HL-60 (cell line): ENCODE measurements at regions not wholly inside any gene's neighbourhood (a gene's known extent, or its start where the extent isn't known, plus 50 kb on each side); places are given as distances from the start of the nearest gene placed in this dataset.

Experiments
- DNase-seq, 2 experiments: peaks; one replicate each; pipeline ENCODE4 v3.0.0-alpha.2; 2010 to 2020; ENCODE audit warnings: low read depth in 1 of 2, low spot score in 1 of 2
- H3K27ac ChIP-seq: fragments of 250-450 bp; sonication (Bioruptor Pico); replicated peaks from 2 replicates; pipeline ENCODE4 v1.5.1; 2020; ENCODE audit warnings: mild to moderate bottlenecking, moderate library complexity
- H3K27me3 ChIP-seq: fragments of 250-450 bp; sonication (Bioruptor Pico); 2 replicates; pipeline ENCODE4 v1.5.1; 2021; ENCODE audit warnings: mild to moderate bottlenecking, moderate library complexity; ENCODE audit not compliant: insufficient read depth, poor library complexity, severe bottlenecking
- H3K4me3 ChIP-seq: replicated peaks from 2 replicates; pipeline ENCODE4 v1.5.1; 2011; ENCODE audit warnings: mild to moderate bottlenecking, control low read depth, low read length; ENCODE audit not compliant: insufficient read depth
- GABPA ChIP-seq: IDR thresholded peaks from 2 replicates; pipeline ENCODE4 v1.6.1; 2012; ENCODE audit warnings: low read depth
- POLR2AphosphoS5 ChIP-seq: IDR thresholded peaks from 2 replicates; pipeline ENCODE4 v1.6.1; 2012; ENCODE audit warnings: low read depth
- SPI1 ChIP-seq: IDR thresholded peaks from 2 replicates; pipeline ENCODE4 v1.6.1; 2012; ENCODE audit warnings: low read depth, mild to moderate bottlenecking, borderline replicate concordance
- TF ChIP-seq, protein P1 (sequence below): IDR thresholded peaks from 2 replicates; pipeline ENCODE4 v1.6.1; 2012; ENCODE audit warnings: low read depth; ENCODE audit not compliant: insufficient replicate concordance
- TF ChIP-seq, protein P2 (sequence below): IDR thresholded peaks from one replicate; pipeline ENCODE4 v1.5.1; 2011; ENCODE audit warnings: low read length, control low read depth, inconsistent platforms; ENCODE audit not compliant: insufficient read depth

DNA sequence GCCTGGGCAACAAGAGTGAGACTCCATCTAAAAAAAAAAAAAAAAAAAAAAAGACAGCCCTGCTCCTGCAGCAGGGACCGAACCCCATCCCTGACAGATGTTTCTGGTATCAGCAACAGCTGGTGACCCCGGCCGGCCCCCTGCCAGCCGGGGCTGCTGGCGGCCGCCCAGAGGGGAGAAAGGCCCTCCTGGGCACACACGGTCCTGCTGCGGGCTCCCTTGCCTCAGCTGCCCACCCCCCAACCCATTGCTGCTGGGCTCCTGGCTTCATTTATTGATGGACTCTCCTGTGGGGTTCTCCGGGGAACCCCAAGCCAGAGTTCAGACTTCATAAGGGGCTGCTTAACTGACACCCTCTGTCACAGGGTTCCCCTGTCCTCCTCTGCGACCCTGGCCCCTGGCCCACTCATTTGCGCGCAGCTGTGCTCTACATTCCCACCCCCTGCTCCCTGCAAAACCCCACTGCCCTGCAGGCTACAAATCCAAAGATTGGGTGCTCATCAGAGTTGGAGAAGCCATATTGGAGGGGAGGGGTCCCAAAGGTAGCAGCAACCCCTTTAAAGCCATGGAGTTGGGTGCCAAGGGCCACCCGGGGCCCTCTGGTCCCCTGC, 103.6 kb upstream of the RTL1 start:
- DNase-seq, result no peak
- Histone ChIP-seq H3K27me3 (no peaks in the 10 kb centered on the region), H3K4me3 (no peak overlapping the region), H3K27ac (no peak overlapping the region)
- TF ChIP-seq, protein P1, sequence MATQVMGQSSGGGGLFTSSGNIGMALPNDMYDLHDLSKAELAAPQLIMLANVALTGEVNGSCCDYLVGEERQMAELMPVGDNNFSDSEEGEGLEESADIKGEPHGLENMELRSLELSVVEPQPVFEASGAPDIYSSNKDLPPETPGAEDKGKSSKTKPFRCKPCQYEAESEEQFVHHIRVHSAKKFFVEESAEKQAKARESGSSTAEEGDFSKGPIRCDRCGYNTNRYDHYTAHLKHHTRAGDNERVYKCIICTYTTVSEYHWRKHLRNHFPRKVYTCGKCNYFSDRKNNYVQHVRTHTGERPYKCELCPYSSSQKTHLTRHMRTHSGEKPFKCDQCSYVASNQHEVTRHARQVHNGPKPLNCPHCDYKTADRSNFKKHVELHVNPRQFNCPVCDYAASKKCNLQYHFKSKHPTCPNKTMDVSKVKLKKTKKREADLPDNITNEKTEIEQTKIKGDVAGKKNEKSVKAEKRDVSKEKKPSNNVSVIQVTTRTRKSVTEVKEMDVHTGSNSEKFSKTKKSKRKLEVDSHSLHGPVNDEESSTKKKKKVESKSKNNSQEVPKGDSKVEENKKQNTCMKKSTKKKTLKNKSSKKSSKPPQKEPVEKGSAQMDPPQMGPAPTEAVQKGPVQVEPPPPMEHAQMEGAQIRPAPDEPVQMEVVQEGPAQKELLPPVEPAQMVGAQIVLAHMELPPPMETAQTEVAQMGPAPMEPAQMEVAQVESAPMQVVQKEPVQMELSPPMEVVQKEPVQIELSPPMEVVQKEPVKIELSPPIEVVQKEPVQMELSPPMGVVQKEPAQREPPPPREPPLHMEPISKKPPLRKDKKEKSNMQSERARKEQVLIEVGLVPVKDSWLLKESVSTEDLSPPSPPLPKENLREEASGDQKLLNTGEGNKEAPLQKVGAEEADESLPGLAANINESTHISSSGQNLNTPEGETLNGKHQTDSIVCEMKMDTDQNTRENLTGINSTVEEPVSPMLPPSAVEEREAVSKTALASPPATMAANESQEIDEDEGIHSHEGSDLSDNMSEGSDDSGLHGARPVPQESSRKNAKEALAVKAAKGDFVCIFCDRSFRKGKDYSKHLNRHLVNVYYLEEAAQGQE, result no peak
- TF ChIP-seq GABPA, result no peak
- no peak for TF ChIP-seq SPI1
- TF ChIP-seq POLR2AphosphoS5, result no peak
- TF ChIP-seq, protein P2, sequence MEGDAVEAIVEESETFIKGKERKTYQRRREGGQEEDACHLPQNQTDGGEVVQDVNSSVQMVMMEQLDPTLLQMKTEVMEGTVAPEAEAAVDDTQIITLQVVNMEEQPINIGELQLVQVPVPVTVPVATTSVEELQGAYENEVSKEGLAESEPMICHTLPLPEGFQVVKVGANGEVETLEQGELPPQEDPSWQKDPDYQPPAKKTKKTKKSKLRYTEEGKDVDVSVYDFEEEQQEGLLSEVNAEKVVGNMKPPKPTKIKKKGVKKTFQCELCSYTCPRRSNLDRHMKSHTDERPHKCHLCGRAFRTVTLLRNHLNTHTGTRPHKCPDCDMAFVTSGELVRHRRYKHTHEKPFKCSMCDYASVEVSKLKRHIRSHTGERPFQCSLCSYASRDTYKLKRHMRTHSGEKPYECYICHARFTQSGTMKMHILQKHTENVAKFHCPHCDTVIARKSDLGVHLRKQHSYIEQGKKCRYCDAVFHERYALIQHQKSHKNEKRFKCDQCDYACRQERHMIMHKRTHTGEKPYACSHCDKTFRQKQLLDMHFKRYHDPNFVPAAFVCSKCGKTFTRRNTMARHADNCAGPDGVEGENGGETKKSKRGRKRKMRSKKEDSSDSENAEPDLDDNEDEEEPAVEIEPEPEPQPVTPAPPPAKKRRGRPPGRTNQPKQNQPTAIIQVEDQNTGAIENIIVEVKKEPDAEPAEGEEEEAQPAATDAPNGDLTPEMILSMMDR, result no peak

DNA sequence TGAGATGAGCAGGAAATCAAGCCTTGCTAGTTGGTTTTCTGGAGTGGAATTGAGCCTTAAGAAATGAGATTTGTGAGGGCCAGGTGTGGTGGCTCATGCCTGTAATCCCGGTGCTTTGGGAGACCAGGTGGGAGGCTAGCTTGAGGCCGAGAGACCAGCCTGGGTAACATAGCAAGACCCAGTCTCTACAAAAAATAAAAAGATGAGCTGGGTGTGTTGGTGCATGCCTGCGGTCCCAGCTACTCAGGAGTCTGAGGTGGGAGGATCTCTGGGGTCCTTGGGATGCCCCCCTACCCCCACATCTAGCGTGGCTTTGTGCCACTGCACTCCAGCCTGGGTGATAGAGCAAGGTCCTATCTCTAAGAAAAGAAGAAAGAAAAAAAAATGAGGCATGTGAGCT, 104.2 kb upstream of the RTL1 start:
- TF ChIP-seq, protein P2, result no peak
- TF ChIP-seq SPI1, result no peak
- Histone ChIP-seq H3K27ac (no peak overlapping the region), H3K27me3 (no peaks in the 10 kb centered on the region), H3K4me3 (no peak overlapping the region)
- no peak for DNase-seq

DNA sequence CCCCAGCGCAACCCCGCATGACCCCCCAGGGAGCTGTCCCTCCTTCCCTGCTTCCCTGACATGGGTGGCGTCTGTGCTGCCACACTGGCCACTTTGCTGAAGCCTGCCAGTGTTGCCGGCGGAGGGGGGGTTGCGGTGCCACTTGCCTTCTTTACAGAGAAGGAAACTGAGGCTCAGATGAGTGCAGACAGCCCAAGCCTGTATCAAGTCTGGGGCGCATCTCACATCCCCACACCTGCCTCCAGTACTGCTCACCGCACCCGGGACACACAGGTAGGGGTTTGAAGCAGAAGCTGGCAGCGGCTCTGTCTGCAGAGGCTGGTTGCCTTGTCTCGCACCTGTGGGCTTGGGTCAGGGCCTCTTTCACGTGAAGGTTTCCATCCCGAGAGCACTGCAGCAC, 104.7 kb upstream of the RTL1 start:
- no peak for DNase-seq
- no peak for TF ChIP-seq SPI1
- Histone ChIP-seq H3K27me3 (no peaks in the 10 kb centered on the region), H3K4me3 (no peak overlapping the region), H3K27ac (no peak overlapping the region)

DNA sequence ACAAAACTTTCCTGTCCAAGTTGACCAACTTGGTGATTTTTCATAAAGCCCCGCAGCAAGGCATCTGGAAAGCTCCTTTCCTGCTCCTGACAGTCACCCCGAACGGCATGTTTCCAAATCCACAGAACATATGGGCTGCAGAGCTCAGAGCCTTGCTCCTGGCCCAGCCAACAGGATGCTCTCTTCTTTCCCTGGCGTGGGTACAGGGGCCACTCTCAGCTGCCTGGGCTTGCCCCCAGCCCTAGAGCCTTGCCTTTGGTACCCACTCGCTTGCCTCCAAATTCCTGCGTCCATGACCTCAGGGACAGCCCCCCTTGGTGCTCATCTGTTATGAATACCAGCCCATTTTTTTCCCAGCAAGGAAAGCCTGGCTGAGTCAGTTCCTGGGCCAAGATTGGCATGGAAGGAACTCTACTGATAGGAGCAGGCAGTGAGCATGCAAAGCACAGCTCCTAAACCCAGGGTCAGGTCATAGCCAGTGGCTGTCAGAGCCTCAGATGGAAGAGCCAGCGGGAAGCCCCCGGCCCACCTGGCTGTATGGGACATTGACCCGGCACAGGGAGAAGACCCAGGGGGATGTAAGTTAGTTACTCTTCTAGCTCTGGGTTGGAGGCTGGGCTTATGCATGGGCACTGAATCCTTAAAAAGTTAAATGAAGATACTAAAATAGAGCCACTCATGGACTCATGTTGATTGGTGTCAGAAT, 105.3 kb upstream of the RTL1 start:
- H3K27ac ChIP-seq, result no peak overlapping the region
- no peak for DNase-seq
- TF ChIP-seq POLR2AphosphoS5, result no peak
- TF ChIP-seq GABPA, result no peak
- TF ChIP-seq, protein P2, result no peak
- TF ChIP-seq SPI1, result no peak
- TF ChIP-seq, protein P1, result no peak
- H3K4me3 ChIP-seq, result no peak overlapping the region
- H3K27me3 ChIP-seq, result no peaks in the 10 kb centered on the region
